Heart left ventricle (tissue), 16 donors: ENCODE measurements at regions not wholly inside any gene's neighbourhood (a gene's known extent, or its start where the extent isn't known, plus 50 kb on each side); places are given as distances from the start of the nearest gene placed in this dataset.

ENCODE experiments used
- ATAC-seq, 4 donors: fragments of 200-7000 bp; cut with Tn5 transposase; one replicate each; pipeline ENCODE4 v1.9.1; 2020 to 2022; ENCODE audit warnings: moderate library complexity in 4 of 4, mild to moderate bottlenecking in 3 of 4, moderate number of reproducible peaks in 1 of 4
- DNase-seq, 5 donors: peaks; one replicate each; pipeline ENCODE4 v3.0.0-alpha.2; 2020
- H3K27ac ChIP-seq, 12 donors: fragments of 200-600 bp; sonication (generic) in 4 of 12; one replicate each; pipeline versions ENCODE4 v1.5.0 to v1.8.0; 2016 to 2022; ENCODE audit warnings: mild to moderate bottlenecking in 2 of 12
- H3K27me3 ChIP-seq, 9 donors: fragments of 200-600 bp; sonication (generic) in 2 of 9; one replicate each; pipeline versions ENCODE4 v1.5.1 to v1.8.0; 2016 to 2022; ENCODE audit warnings: mild to moderate bottlenecking in 3 of 9
- H3K36me3 ChIP-seq, 9 donors: fragments of 200-600 bp; sonication (generic) in 2 of 9; one replicate each; pipeline versions ENCODE4 v1.5.0 to v1.8.0; 2018 to 2022; ENCODE audit warnings: mild to moderate bottlenecking in 2 of 9
- H3K4me1 ChIP-seq, 12 donors: fragments of 200-600 bp; sonication (generic) in 4 of 12; one replicate each; pipeline versions ENCODE4 v1.5.0 to v1.8.0; 2016 to 2022; ENCODE audit warnings: mild to moderate bottlenecking in 3 of 12
- H3K4me3 ChIP-seq, 12 donors: fragments of 200-600 bp; sonication (generic) in 4 of 12; one replicate each; pipeline versions ENCODE4 v1.5.0 to v1.8.0; 2017 to 2022; ENCODE audit warnings: mild to moderate bottlenecking in 9 of 12, moderate library complexity in 4 of 12
- H3K9me3 ChIP-seq, 12 donors: fragments of 200-600 bp; sonication (generic) in 4 of 12; one replicate each; pipeline versions ENCODE4 v1.5.0 to v1.8.0; 2016 to 2022; ENCODE audit warnings: mild to moderate bottlenecking in 1 of 12
- POLR2A ChIP-seq, 2 donors: fragments of 450-650 bp; IDR thresholded peaks; one replicate each; pipeline ENCODE4 v1.6.1; 2017; ENCODE audit warnings: antibody characterized with exemption in 2 of 2, mild to moderate bottlenecking in 2 of 2, moderate library complexity in 2 of 2
- WGBS, 4 donors: extraction: QIAGEN DNeasy Blood & Tissue Kit in 2 of 4; methylation state at CpG; one replicate each; pipeline versions ENCODE4 v1.1.5 to v1.1.7; 2013 to 2018; 5-methylcytosine and 5-hydroxymethylcytosine counted together
- intact Hi-C, 10 donors: fragments of 100-400 bp; cut with DNase I; formaldehyde crosslinking; loops; one replicate each; pipeline versions ENCODE4 v1.11.1 to v1.14.2; 2022
- TF ChIP-seq, protein P1 (sequence below), 12 donors: fragments of 200-600 bp; sonication (generic) in 4 of 12; IDR thresholded peaks; one replicate each; pipeline versions ENCODE4 v1.5.0 to v1.8.0; 2018 to 2022; ENCODE audit warnings: antibody characterized with exemption in 12 of 12, mild to moderate bottlenecking in 5 of 12
- donor health status: ischemic (EF 13 %, LVEDD 7.1; RV severe dilation, severe dysfunction).
- donor health status: healthy with polysubstance abuse.
- donor health status: DM: no; HTN: yes; CAD: no.
- donor health status: DM: no; HTN: no; CAD: no.
- donor health status: ischemic (EF 25% LVEDD 6.9; RV normal size, moderate dysfunction).
- donor health status: ischemic (EF 25% LVEDD 5.7; RV mildly dilated, moderate dysfunction).
- donor health status: healthy.
- donor health status: DM: yes; HTN: yes; CAD: no.
- donor health status: ischemic (EF 35%, LVEDD 5.7; RV mildly dilated, moderate dysfunction).
- donor health status: nonischemic (EF 11% LVEDD 7.7; RV severe dilation, severe dysfunction).
- donor health status: DM: yes; HTN: yes; CAD: no.
- donor health status: PGD.
- donor health status: ischemic (EF 29% LVEDD 5.4; RV normal size, mild dysfunction).
- donor health status: nonischemic (EF 23%, LVEDD 6.1; RV moderate dilation, normal function).

GRCh38 chr9:93857528-93857927 is 97.6 kb downstream of the BARX1 start:
- ATAC-seq (no peak), DNase-seq (no peak)
- Histone ChIP-seq H3K9me3 (peaks cover 0 to 13% (median 0%) of the 10 kb centered on the region in 12 donors), H3K4me1 (peaks cover 0 to 6% (median 0%) of the 10 kb centered on the region in 12 donors), H3K4me3 (no peak overlapping the region), H3K36me3 (no peaks in the 10 kb centered on the region), H3K27ac (no peak overlapping the region), H3K27me3 (peaks cover 5 to 58% (median 32%) of the 10 kb centered on the region in 9 donors)
- no peak for TF ChIP-seq POLR2A (IDR thresholded peaks at IDR 0.05)
- TF ChIP-seq, protein P1, sequence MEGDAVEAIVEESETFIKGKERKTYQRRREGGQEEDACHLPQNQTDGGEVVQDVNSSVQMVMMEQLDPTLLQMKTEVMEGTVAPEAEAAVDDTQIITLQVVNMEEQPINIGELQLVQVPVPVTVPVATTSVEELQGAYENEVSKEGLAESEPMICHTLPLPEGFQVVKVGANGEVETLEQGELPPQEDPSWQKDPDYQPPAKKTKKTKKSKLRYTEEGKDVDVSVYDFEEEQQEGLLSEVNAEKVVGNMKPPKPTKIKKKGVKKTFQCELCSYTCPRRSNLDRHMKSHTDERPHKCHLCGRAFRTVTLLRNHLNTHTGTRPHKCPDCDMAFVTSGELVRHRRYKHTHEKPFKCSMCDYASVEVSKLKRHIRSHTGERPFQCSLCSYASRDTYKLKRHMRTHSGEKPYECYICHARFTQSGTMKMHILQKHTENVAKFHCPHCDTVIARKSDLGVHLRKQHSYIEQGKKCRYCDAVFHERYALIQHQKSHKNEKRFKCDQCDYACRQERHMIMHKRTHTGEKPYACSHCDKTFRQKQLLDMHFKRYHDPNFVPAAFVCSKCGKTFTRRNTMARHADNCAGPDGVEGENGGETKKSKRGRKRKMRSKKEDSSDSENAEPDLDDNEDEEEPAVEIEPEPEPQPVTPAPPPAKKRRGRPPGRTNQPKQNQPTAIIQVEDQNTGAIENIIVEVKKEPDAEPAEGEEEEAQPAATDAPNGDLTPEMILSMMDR (IDR thresholded peaks at IDR 0.05): no peak
- intact Hi-C loops: no loop called here

DNA sequence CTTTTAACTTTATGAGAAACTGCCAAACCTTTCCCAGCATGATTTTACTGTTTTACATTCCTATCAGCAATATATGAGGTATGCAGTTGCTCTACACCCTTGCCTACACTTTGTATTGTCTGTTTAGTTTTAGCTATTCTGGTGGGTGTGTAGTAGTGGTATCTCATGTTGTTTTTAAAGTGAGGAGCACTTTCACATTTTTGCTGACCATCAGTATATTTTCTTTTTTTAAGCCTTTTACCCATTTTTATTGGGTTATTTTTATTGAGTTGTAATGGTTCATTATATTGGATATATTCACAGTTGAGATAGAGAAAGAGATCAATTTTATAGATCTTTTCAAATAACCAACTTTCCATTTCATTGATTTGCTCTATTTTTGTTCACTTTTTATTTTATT is 102.4 kb downstream of the BARX1 start:
- no peaks in the 10 kb centered on the region for H3K4me1 ChIP-seq
- no peak overlapping the region for H3K27ac ChIP-seq
- TF ChIP-seq POLR2A (IDR thresholded peaks at IDR 0.05): no peak
- TF ChIP-seq, protein P1 (IDR thresholded peaks at IDR 0.05): no peak
- DNase-seq (no peak), ATAC-seq (no peak)
- intact Hi-C loops: no loop called here
- peaks cover 0 to 21% (median 3%) of the 10 kb centered on the region in 9 donors for H3K27me3 ChIP-seq
- H3K4me3 ChIP-seq: no peak overlapping the region
- H3K36me3 ChIP-seq: no peaks in the 10 kb centered on the region
- H3K9me3 ChIP-seq: peaks cover 0 to 18% (median 0%) of the 10 kb centered on the region in 12 donors

- Histone ChIP-seq H3K4me3 (no peak overlapping the region), H3K27ac (no peak overlapping the region), H3K4me1 (no peaks in the 10 kb centered on the region), H3K27me3 (peaks cover 0 to 18% (median 0%) of the 10 kb centered on the region in 9 donors), H3K36me3 (no peaks in the 10 kb centered on the region), H3K9me3 (peaks cover 0 to 13% (median 0%) of the 10 kb centered on the region in 12 donors)
- intact Hi-C loops: no loop called here
- 75 to 90% (median 85%) methylated on average over 3 of the region's 3 CpGs for WGBS, 4 donors
- DNase-seq: no peak
- no peak for ATAC-seq
- TF ChIP-seq, protein P1 (IDR thresholded peaks at IDR 0.05): no peak
- TF ChIP-seq POLR2A (IDR thresholded peaks at IDR 0.05): no peak
Measured at GRCh38 chr9:93846349-93846748, 108.8 kb downstream of the BARX1 start.

- no peak for ATAC-seq
- no peak for DNase-seq
- no peak for TF ChIP-seq POLR2A (IDR thresholded peaks at IDR 0.05)
- TF ChIP-seq, protein P1 (IDR thresholded peaks at IDR 0.05): no peak
- WGBS, 4 donors: 55 to 67% (median 60%) methylated on average over 3 of the region's 3 CpGs
- H3K4me1 ChIP-seq: no peaks in the 10 kb centered on the region
- intact Hi-C loops: no loop called here
- peaks cover 0 to 8% (median 0%) of the 10 kb centered on the region in 9 donors for H3K27me3 ChIP-seq
- no peak overlapping the region for H3K27ac ChIP-seq
- H3K36me3 ChIP-seq: no peaks in the 10 kb centered on the region
- H3K4me3 ChIP-seq: no peak overlapping the region
- H3K9me3 ChIP-seq: peaks cover 0 to 13% (median 0%) of the 10 kb centered on the region in 12 donors
Measured at GRCh38 chr9:93843396-93843795, 111.8 kb downstream of the BARX1 start.
